ENCODE measurements at regions not wholly inside any gene's neighbourhood (a gene's known extent, or its start where the extent isn't known, plus 50 kb on each side); places are given as distances from the start of the nearest gene placed in this dataset.
"Not testable (repeated sequence)": the region's sequence is repeated elsewhere in the genome, so short reads cannot be mapped to it uniquely, and the experiment has no call there.

DNA sequence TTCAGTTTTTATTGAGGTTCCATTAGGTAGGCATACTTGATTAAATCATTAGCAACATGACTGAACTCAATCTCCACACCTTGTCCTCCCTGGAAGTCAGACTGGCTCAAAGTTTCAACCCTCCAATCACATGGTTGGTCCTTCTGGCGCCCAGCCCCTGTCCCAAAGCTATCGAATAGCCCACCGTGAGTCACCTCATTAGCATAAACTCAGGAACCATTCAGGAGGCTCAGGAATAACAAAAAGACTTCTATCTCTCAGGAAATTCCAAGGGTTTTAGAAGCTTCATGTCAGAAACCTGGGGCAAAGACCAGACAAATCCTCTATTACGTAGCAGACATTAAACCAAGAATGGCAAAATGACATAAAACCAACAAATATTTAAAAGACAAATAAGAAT is 78.6 kb downstream of the RGS2 start:
- in situ Hi-C loops (cut with HindIII; ENCODE audit: low pct_ligation_motif_present, low sequenced_read_pairs) = no loop called here
- no peak overlapping the region for H3K27ac ChIP-seq
- no peak for DNase-seq
- no peaks in the 10 kb centered on the region for H3K27me3 ChIP-seq (replicated peaks)
- no peaks in the 10 kb centered on the region for H3K36me3 ChIP-seq (replicated peaks)
- no peak overlapping the region for H3K4me3 ChIP-seq (ENCODE audit: low read depth, low read length)
- TF ChIP-seq, protein P1, sequence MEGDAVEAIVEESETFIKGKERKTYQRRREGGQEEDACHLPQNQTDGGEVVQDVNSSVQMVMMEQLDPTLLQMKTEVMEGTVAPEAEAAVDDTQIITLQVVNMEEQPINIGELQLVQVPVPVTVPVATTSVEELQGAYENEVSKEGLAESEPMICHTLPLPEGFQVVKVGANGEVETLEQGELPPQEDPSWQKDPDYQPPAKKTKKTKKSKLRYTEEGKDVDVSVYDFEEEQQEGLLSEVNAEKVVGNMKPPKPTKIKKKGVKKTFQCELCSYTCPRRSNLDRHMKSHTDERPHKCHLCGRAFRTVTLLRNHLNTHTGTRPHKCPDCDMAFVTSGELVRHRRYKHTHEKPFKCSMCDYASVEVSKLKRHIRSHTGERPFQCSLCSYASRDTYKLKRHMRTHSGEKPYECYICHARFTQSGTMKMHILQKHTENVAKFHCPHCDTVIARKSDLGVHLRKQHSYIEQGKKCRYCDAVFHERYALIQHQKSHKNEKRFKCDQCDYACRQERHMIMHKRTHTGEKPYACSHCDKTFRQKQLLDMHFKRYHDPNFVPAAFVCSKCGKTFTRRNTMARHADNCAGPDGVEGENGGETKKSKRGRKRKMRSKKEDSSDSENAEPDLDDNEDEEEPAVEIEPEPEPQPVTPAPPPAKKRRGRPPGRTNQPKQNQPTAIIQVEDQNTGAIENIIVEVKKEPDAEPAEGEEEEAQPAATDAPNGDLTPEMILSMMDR (IDR thresholded peaks at IDR 0.05; ENCODE audit: low read depth, low read length, missing control alignments) = no peak

DNA sequence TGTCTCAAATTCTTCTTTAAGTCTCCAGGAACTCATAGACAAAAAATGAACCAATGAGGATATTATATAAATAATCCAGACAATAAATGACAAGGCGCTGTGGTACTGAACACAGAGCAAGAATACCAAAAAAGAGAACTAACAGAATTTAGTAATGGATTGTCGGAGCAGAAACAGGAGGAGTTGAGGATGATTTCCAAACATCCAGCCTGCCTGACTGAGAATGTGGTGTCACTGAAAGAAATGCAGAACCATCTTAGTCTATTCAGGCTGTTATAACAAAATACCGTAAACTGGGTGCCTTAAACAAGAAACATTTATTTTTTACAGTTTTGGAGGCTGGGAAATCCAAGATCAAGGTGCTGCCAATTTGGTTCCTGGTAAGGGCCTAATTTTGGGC is 79.7 kb downstream of the RGS2 start:
- no peak overlapping the region for H3K27ac ChIP-seq
- no peak for DNase-seq
- no peaks in the 10 kb centered on the region for H3K27me3 ChIP-seq (replicated peaks)
- no peak overlapping the region for H3K4me3 ChIP-seq (ENCODE audit: low read depth, low read length)
- TF ChIP-seq, protein P1 (IDR thresholded peaks at IDR 0.05; ENCODE audit: low read depth, low read length, missing control alignments) = no peak
- in situ Hi-C loops (cut with HindIII; ENCODE audit: low pct_ligation_motif_present, low sequenced_read_pairs) = no loop called here
- H3K36me3 ChIP-seq (replicated peaks) = no peaks in the 10 kb centered on the region

DNA sequence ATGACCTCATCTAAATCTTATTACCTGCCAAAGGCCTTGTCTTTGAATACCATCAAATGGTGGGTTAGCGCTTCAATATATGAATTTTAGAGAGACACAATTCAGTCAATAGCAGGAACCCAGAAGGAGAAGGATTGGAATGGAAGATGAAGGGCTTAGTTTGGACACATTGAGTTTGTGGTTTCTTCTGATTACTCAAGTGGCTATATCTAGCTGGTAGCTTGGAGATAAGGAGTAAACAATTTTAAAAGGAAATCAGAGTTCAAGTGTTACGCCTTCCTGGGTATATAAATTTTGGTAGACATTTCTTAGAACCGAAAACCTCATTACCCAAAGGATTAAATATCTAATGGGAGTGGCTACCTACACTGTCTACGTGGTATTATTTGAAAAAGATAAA is 80.2 kb downstream of the RGS2 start:
- in situ Hi-C loops (cut with HindIII; ENCODE audit: low pct_ligation_motif_present, low sequenced_read_pairs) = no loop called here
- DNase-seq = no peak
- Histone ChIP-seq H3K4me3 (ENCODE audit: low read depth, low read length) (no peak overlapping the region), H3K36me3 (replicated peaks) (no peaks in the 10 kb centered on the region), H3K27ac (no peak overlapping the region), H3K27me3 (replicated peaks) (no peaks in the 10 kb centered on the region)
- TF ChIP-seq, protein P1 (IDR thresholded peaks at IDR 0.05; ENCODE audit: low read depth, low read length, missing control alignments) = no peak

DNA sequence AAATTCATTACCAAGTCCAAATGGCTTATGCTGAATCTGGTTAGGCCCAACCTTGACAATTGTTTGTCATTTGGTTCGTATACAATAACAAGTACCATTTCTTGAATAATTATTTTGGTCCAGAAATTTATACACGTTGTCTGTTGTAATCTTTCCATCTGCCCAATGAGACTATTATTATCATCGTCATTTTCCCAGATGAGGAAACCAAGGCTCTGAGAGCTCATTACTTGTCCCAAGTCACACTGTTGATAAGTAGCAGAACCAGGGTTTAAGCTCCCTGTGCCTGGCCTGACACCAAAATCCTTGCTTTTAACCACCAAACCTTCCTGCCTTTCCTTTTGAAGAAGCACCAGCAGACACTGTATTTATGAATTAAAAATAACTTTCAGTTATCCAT is 81.3 kb downstream of the RGS2 start:
- H3K4me3 ChIP-seq (ENCODE audit: low read depth, low read length) = no peak overlapping the region
- H3K36me3 ChIP-seq (replicated peaks) = no peaks in the 10 kb centered on the region
- no peaks in the 10 kb centered on the region for H3K27me3 ChIP-seq (replicated peaks)
- no peak for DNase-seq
- in situ Hi-C loops (cut with HindIII; ENCODE audit: low pct_ligation_motif_present, low sequenced_read_pairs) = no loop called here
- H3K27ac ChIP-seq = no peak overlapping the region
- TF ChIP-seq, protein P1 (IDR thresholded peaks at IDR 0.05; ENCODE audit: low read depth, low read length, missing control alignments) = no peak

DNA sequence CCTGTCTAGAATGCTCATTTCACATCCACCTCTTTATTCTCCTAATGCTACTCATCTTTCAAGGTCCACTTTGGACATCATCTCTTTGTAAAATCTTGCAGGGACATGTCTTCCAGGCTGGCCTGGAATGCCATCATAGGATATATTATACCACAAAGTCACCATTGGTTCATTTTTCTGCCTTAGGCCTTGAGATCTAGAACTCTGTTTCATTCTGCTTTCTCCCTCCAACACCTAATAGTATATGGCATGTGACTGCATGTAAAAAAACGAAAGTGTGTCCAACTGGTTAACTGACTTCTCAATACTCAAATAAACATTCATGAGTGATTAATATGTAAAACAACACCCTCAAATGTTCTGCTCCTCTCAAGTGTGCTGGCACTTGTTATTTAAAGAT is 84.1 kb downstream of the RGS2 start:
- no peak for DNase-seq
- TF ChIP-seq, protein P1 (IDR thresholded peaks at IDR 0.05; ENCODE audit: low read depth, low read length, missing control alignments) = no peak
- H3K27me3 ChIP-seq (replicated peaks) = no peaks in the 10 kb centered on the region
- in situ Hi-C loops (cut with HindIII; ENCODE audit: low pct_ligation_motif_present, low sequenced_read_pairs) = no loop called here
- H3K4me3 ChIP-seq (ENCODE audit: low read depth, low read length) = no peak overlapping the region
- no peaks in the 10 kb centered on the region for H3K36me3 ChIP-seq (replicated peaks)
- H3K27ac ChIP-seq = no peak overlapping the region

DNA sequence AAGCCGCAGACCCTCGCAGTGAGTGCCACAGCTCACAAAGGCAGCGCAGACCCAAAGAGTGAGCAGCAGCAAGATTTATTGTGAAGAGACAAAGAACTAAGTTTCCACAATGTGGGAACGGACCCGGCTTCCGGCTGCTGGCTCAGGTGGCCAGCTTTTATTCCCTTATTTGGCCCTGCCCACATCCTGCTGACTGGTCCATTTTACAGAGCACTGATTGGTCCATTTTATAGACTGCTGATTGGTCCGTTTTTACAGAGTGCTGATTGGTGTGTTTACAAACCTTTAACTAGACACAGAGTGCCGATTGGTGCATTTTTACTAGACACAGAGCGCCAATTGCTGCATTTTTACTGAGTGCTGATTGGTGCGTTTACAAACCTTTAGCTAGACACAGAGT is 86.6 kb downstream of the RGS2 start:
- H3K27ac ChIP-seq; H3K27me3 ChIP-seq (replicated peaks); DNase-seq; H3K36me3 ChIP-seq (replicated peaks); in situ Hi-C loops (cut with HindIII; ENCODE audit: low pct_ligation_motif_present, low sequenced_read_pairs); H3K4me3 ChIP-seq (ENCODE audit: low read depth, low read length): not testable (repeated sequence)
